Common myeloid progenitor, CD34-positive (primary cell): ENCODE measurements at regions not wholly inside any gene's neighbourhood (a gene's known extent, or its start where the extent isn't known, plus 50 kb on each side); places are given as distances from the start of the nearest gene placed in this dataset.
"Not testable (repeated sequence)": the region's sequence is repeated elsewhere in the genome, so short reads cannot be mapped to it uniquely, and the experiment has no call there.

ENCODE experiments used
- CTCF ChIA-PET: fragments of 350-600 bp; sonication (Branson Sonifier 250); formaldehyde crosslinking; loops from one replicate; lab custom pipeline; 2021; ENCODE audit warnings: antibody characterized with exemption; lab: Charles Lee
- POLR2A ChIA-PET: fragments of 350-600 bp; sonication (Branson Sonifier 250); formaldehyde crosslinking; loops from one replicate; lab custom pipeline; 2021; ENCODE audit warnings: antibody characterized with exemption; lab: Charles Lee
- DNase-seq, 3 donors: peaks; one replicate each; pipeline versions ENCODE4 v3.0.0 to v3.0.0-alpha.2; 2013
- H3K27ac ChIP-seq, 2 experiments: 1 replicate in 1 of 2; 2 replicates in 1 of 2; pipeline ENCODE4 v1.7.0; 2013; ENCODE audit warnings: inconsistent platforms in 2 of 2, low read length in 2 of 2, mild to moderate bottlenecking in 2 of 2, low read depth in 1 of 2, moderate library complexity in 1 of 2; ENCODE audit not compliant: severe bottlenecking in 2 of 2, insufficient read depth in 1 of 2, poor library complexity in 1 of 2
- H3K27me3 ChIP-seq, 5 experiments: replicated peaks in 2 of 5; 1 replicate in 3 of 5; 2 replicates in 2 of 5; pipeline versions ENCODE4 v1.6.1 to v1.7.0; 2013; ENCODE audit warnings: low read length in 4 of 5, mild to moderate bottlenecking in 2 of 5, moderate library complexity in 2 of 5, inconsistent platforms in 1 of 5; ENCODE audit not compliant: insufficient read depth in 5 of 5, control insufficient read depth in 4 of 5
- H3K36me3 ChIP-seq, 4 experiments: 1 replicate in 2 of 4; 2 replicates in 2 of 4; pipeline versions ENCODE4 v1.6.1 to v1.7.0; 2013; ENCODE audit warnings: low read length in 3 of 4, control low read depth in 1 of 4, mild to moderate bottlenecking in 1 of 4; ENCODE audit not compliant: control insufficient read depth in 4 of 4, insufficient read depth in 4 of 4
- H3K4me1 ChIP-seq, 4 experiments: 1 replicate in 3 of 4; 2 replicates in 1 of 4; pipeline versions ENCODE4 v1.6.1 to v1.7.1; 2013; ENCODE audit warnings: low read length in 3 of 4, mild to moderate bottlenecking in 3 of 4, control low read depth in 1 of 4, inconsistent platforms in 1 of 4, moderate library complexity in 1 of 4; ENCODE audit not compliant: control insufficient read depth in 4 of 4, insufficient read depth in 4 of 4; ENCODE audit errors: control extremely low read depth in 1 of 4
- H3K4me3 ChIP-seq, 7 experiments: 1 replicate in 4 of 7; 2 replicates in 3 of 7; pipeline versions ENCODE4 v1.5.1 to v1.7.0; 2013; ENCODE audit warnings: mild to moderate bottlenecking in 7 of 7, low read length in 6 of 7, moderate library complexity in 6 of 7, inconsistent platforms in 2 of 7, low read depth in 2 of 7, control low read depth in 1 of 7; ENCODE audit not compliant: insufficient read depth in 4 of 7, control insufficient read depth in 1 of 7; ENCODE audit errors: extremely low read depth in 1 of 7
- H3K9me3 ChIP-seq, 5 experiments: 1 replicate in 4 of 5; 2 replicates in 1 of 5; pipeline versions ENCODE4 v1.6.1 to v1.7.1; 2013; ENCODE audit warnings: low read length in 4 of 5, mild to moderate bottlenecking in 2 of 5, inconsistent platforms in 1 of 5, low read depth in 1 of 5, moderate library complexity in 1 of 5; ENCODE audit not compliant: control insufficient read depth in 4 of 5, insufficient read depth in 2 of 5; ENCODE audit errors: control extremely low read depth in 1 of 5
- WGBS: methylation state at CpG from one replicate; pipeline ENCODE4 v1.1.5; 2013; ENCODE audit not compliant: insufficient coverage; 5-methylcytosine and 5-hydroxymethylcytosine counted together

DNA sequence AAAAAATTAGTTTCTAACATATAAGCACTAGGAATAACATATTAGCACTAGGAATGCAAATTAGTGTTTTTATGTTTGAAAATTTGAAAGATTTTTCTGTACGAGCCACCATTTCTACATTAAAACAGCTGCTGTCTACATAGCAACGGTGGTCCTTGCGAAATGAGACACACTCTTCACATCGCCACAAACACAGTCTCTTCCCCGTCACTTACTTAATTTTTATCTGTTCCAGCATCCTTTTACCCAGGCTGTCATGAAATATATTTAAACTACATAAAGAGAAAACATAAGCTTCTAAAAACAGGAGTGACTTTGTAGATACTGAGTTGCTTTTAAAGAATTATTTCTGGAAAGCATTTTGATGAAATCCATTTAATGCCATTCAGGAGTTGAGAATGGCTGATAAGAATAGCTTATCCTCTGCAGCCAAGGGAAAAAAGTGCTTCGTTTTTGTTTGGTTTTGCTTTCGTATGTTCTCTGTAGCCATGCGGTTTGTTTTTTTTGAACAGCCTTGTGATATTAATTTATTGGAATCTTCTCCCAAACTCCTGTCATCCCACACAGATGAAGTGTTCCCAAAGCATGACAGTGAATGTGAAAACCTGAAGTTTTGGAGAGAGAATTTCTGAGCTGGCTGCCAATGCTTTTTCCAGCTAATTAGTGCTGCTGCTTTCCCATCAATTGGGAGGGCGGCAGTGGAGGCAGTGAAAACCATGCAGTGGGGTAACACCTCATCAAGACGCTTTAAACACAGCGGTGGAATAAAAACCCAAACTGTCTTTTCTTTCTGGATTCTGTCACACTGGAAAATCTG lies 603.7 kb upstream of the ADARB2 start:
- Histone ChIP-seq H3K27me3 (no peaks in the 10 kb centered on the region), H3K4me1 (no peaks in the 10 kb centered on the region), H3K9me3 (no peaks in the 10 kb centered on the region), H3K36me3 (no peaks in the 10 kb centered on the region), H3K4me3 (no peak overlapping the region), H3K27ac (no peak overlapping the region)
- ChIA-PET POLR2A (interaction anchor here (0.6 kb wide), 1 partner anchor 464 kb away, joined by 3 read pairs; no protein-coding TSS in a partner anchor), CTCF (no interaction called here)
- 89% methylated on average over 4 of the region's 11 CpGs for WGBS
- no peak for DNase-seq

DNA sequence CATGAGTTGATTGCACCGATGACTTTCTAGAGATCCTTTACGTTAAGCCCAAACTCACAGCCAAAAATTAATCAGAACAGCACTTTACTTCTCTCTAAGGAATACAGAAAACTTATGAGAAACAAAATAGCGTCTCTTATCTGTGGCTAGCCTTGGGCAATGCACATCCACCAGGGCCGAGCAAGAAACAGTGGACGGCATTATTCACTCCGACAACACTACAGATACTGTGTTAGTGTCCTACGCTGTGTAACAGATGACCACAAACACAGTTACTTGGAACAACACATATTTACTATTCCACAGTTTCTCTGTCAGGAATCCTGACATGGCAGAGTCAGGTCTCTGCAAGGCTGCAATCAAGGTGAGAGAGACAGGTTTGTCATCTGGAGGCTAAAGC lies 598.3 kb upstream of the ADARB2 start:
- H3K36me3 ChIP-seq: no peaks in the 10 kb centered on the region
- no peak overlapping the region for H3K27ac ChIP-seq
- WGBS: 93% methylated on average over 7 of the region's 7 CpGs
- H3K4me3 ChIP-seq: no peak overlapping the region
- no peaks in the 10 kb centered on the region for H3K4me1 ChIP-seq
- no peaks in the 10 kb centered on the region for H3K9me3 ChIP-seq
- ChIA-PET POLR2A (no interaction called here), CTCF (no interaction called here)
- DNase-seq: no peak
- H3K27me3 ChIP-seq: no peaks in the 10 kb centered on the region

DNA sequence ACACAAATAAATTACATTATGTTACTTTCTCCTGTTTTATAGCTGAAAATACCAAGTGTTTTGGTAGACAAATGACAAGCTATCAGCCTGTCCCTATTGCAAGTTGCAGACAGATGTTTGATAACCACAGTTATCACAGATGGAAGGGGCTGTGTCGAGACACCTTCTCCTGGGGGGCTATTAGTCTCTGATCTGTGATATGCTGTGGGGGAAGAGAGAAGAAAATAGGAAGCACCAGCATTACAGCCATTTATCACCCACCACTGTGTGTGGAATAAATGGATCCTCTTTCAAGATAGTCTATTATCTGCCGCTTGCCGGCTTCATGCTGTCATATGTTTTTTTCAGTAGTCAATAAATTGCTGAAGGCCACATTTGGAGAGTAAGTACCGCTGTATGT lies 597.2 kb upstream of the ADARB2 start:
- Histone ChIP-seq H3K4me1 (no peaks in the 10 kb centered on the region), H3K27ac (no peak overlapping the region), H3K4me3 (no peak overlapping the region), H3K27me3 (no peaks in the 10 kb centered on the region), H3K36me3 (no peaks in the 10 kb centered on the region), H3K9me3 (no peaks in the 10 kb centered on the region)
- ChIA-PET POLR2A (no interaction called here), CTCF (no interaction called here)
- WGBS: no CpG with 5 or more reads among the region's 4 CpGs
- no peak for DNase-seq

DNA sequence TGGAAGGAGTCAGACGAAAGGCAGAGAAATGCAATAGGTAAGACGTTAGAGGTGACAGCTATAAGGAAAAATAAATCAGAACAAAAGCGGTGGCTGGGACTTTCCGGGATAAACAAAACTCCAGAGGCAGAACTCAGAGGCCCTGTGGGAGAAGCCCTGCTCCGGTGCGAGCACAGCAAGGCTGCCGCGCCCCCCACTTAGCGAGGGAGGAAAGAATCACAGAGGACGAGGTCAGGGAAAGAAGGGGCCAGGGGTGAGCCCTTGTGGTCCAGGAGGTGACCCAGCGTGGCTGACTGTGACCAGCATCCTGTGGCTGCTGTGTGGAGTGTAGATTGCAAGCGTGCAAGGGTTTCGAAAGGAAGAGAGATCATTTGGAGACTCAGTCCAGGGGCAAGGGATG lies 591.8 kb upstream of the ADARB2 start:
- 82% methylated on average over 13 of the region's 13 CpGs for WGBS
- ChIA-PET POLR2A (no interaction called here), CTCF (no interaction called here)

DNA sequence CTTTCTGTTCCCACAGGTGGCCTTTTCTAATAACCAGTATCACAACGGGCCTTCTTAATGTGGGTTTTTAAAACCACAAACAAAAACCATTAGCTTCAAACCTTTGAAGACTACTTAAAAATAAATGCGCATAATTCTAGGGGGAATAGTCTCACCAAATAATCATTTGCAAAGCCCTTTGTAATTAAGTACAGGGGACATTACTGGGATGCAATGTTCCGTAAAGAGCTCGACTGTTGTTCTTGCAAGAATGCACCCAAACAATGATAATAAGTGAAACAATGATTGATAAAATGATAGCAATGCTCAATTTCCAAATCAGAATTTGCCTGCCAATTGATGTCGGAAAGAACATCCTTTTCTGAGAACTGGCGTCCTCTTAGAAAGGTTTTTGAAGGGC lies 589.1 kb upstream of the ADARB2 start:
- WGBS: 79% methylated on average over 3 of the region's 6 CpGs
- DNase-seq: no peak
- POLR2A ChIA-PET: no interaction called here

More for the DNA sequence above, 591.8 kb upstream of the ADARB2 start:
- Histone ChIP-seq H3K27me3 (no peaks in the 10 kb centered on the region), H3K4me3 (no peak overlapping the region), H3K4me1 (no peaks in the 10 kb centered on the region), H3K9me3 (no peaks in the 10 kb centered on the region), H3K27ac (no peak overlapping the region), H3K36me3 (no peaks in the 10 kb centered on the region)
- no peak for DNase-seq

DNA sequence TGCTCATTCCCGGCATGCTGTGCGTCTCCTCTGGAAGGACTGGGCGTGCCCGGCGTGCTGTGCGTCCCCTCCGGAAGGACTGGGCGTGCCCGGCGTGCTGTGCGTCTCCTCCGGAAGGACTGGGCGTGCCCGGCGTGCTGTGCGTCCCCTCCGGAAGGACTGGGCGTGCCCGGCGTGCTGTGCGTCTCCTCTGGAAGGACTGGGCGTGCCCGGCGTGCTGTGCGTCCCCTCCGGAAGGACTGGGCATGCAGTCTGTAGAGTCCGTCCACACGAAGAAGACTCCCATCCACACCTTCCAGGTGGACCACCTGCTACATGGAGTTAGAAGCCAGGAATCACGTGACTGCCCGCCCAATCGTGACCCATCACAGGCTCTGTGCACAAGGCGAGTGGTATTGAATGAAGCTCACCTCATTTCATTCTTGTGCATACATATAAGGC lies 577.7 kb upstream of the ADARB2 start:
- H3K36me3 ChIP-seq, H3K9me3 ChIP-seq, H3K27ac ChIP-seq, H3K27me3 ChIP-seq, CTCF ChIA-PET, H3K4me3 ChIP-seq, H3K4me1 ChIP-seq, POLR2A ChIA-PET: not testable (repeated sequence)
- DNase-seq: peak in 1 of 3 donors; percentile 1
- 93% methylated on average over 11 of the region's 32 CpGs for WGBS

More for the DNA sequence above, 589.1 kb upstream of the ADARB2 start:
- Histone ChIP-seq H3K9me3 (peaks cover 0 to 2% (median 0%) of the 10 kb centered on the region in 5 experiments), H3K27ac (no peak overlapping the region), H3K36me3 (no peaks in the 10 kb centered on the region), H3K27me3 (no peaks in the 10 kb centered on the region), H3K4me1 (no peaks in the 10 kb centered on the region), H3K4me3 (no peak overlapping the region)
- CTCF ChIA-PET: no interaction called here

DNA sequence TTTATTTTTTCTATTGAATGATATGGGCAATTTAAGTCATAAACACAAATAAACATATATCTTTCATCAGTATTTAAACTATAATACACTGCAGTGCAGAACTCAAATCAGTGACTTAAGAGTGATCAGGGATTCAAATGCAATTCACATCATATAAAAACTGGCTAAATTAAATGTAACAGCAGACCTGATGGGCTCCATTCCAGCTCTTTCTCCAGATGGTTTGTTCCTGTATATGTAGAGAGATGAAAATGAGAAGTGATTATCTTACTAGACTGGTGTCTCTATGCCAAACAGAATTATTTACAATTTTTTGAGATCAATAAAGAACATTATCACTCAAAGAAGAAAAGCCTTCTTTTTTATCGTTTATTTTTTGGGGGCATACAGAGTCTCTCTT lies 568.8 kb upstream of the ADARB2 start:
- CTCF ChIA-PET: no interaction called here
- Histone ChIP-seq H3K27ac (no peak overlapping the region), H3K4me3 (no peak overlapping the region), H3K9me3 (no peaks in the 10 kb centered on the region), H3K36me3 (no peaks in the 10 kb centered on the region), H3K27me3 (no peaks in the 10 kb centered on the region), H3K4me1 (no peaks in the 10 kb centered on the region)
- no peak for DNase-seq
- WGBS: 88% methylated on average over 1 of the region's 1 CpG
- POLR2A ChIA-PET: no interaction called here
